Effector memory CD8-positive, alpha-beta T cell (primary cell): ENCODE measurements at regions not wholly inside any gene's neighbourhood (a gene's known extent, or its start where the extent isn't known, plus 50 kb on each side); places are given as distances from the start of the nearest gene placed in this dataset.

Experiments used
- ATAC-seq: fragments of 150-1000 bp; cut with Tn5 transposase; replicated peaks from 2 replicates; pipeline ENCODE4 v1.10.0; 2021; ENCODE audit warnings: mild to moderate bottlenecking, moderate library complexity
- DNase-seq, 3 experiments: peaks; one replicate each; pipeline ENCODE4 v3.0.0; 2021
- H3K27ac Mint-ChIP-seq, 2 donors: one replicate each; pipeline ENCODE4 v1.8.0; 2022; ENCODE audit warnings: mild to moderate bottlenecking in 2 of 2, mixed read lengths in 2 of 2, moderate library complexity in 2 of 2
- H3K27me3 Mint-ChIP-seq, 2 donors: one replicate each; pipeline ENCODE4 v1.8.0; 2022; ENCODE audit warnings: mixed read lengths in 2 of 2
- H3K36me3 Mint-ChIP-seq: one replicate; pipeline ENCODE4 v1.8.0; 2022; ENCODE audit warnings: mild to moderate bottlenecking, moderate library complexity, mixed read lengths; ENCODE audit not compliant: insufficient read depth
- H3K4me1 Mint-ChIP-seq, 2 donors: one replicate each; pipeline ENCODE4 v1.8.0; 2022; ENCODE audit warnings: low read depth in 2 of 2, mixed read lengths in 2 of 2
- H3K4me3 Mint-ChIP-seq, 2 donors: one replicate each; pipeline ENCODE4 v1.8.0; 2022; ENCODE audit warnings: mild to moderate bottlenecking in 2 of 2, mixed read lengths in 2 of 2, moderate library complexity in 2 of 2
- H3K9me3 Mint-ChIP-seq, 2 donors: one replicate each; pipeline ENCODE4 v1.8.0; 2022; ENCODE audit warnings: mixed read lengths in 2 of 2

GRCh38 chr10:29176845-29177832 lies 111.7 kb upstream of the LYZL1 start:
- no peak overlapping the region for H3K27ac Mint-ChIP-seq
- H3K9me3 Mint-ChIP-seq, result peaks cover 0 to 1% of the 10 kb centered on the region in 2 donors
- no peak for ATAC-seq
- H3K4me1 Mint-ChIP-seq, result no peaks in the 10 kb centered on the region
- no peaks in the 10 kb centered on the region for H3K36me3 Mint-ChIP-seq
- no peak overlapping the region for H3K4me3 Mint-ChIP-seq
- no peak for DNase-seq
- peaks cover 13 to 47% of the 10 kb centered on the region in 2 donors for H3K27me3 Mint-ChIP-seq

- Mint-ChIP-seq H3K4me1 (no peaks in the 10 kb centered on the region), H3K9me3 (no peaks in the 10 kb centered on the region), H3K4me3 (no peak overlapping the region), H3K36me3 (no peaks in the 10 kb centered on the region), H3K27ac (no peak overlapping the region), H3K27me3 (peaks cover 15 to 54% of the 10 kb centered on the region in 2 donors)
- DNase-seq (no peak), ATAC-seq (no peak)
These were observed 106.9 kb upstream of the LYZL1 start for GRCh38 chr10:29181936-29182335.

- peaks cover 12 to 46% of the 10 kb centered on the region in 2 donors for H3K27me3 Mint-ChIP-seq
- no peak overlapping the region for H3K27ac Mint-ChIP-seq
- no peaks in the 10 kb centered on the region for H3K4me1 Mint-ChIP-seq
- H3K4me3 Mint-ChIP-seq, result no peak overlapping the region
- ATAC-seq (no peak), DNase-seq (no peak)
- H3K36me3 Mint-ChIP-seq, result no peaks in the 10 kb centered on the region
- no peaks in the 10 kb centered on the region for H3K9me3 Mint-ChIP-seq
These were observed 105.4 kb upstream of the LYZL1 start for GRCh38 chr10:29183301-29183945.

GRCh38 chr10:29184205-29185000 lies 104.5 kb upstream of the LYZL1 start:
- Mint-ChIP-seq H3K27me3 (peaks cover 10 to 40% of the 10 kb centered on the region in 2 donors), H3K36me3 (no peaks in the 10 kb centered on the region), H3K9me3 (no peaks in the 10 kb centered on the region), H3K27ac (no peak overlapping the region), H3K4me3 (no peak overlapping the region), H3K4me1 (no peaks in the 10 kb centered on the region)
- DNase-seq, result no peak
- no peak for ATAC-seq

- H3K27ac Mint-ChIP-seq, result no peak overlapping the region
- H3K27me3 Mint-ChIP-seq, result peaks cover 10 to 42% of the 10 kb centered on the region in 2 donors
- H3K4me3 Mint-ChIP-seq, result no peak overlapping the region
- DNase-seq (no peak), ATAC-seq (no peak)
- no peaks in the 10 kb centered on the region for H3K36me3 Mint-ChIP-seq
- H3K4me1 Mint-ChIP-seq, result no peaks in the 10 kb centered on the region
- no peaks in the 10 kb centered on the region for H3K9me3 Mint-ChIP-seq
These were observed 103.8 kb upstream of the LYZL1 start for GRCh38 chr10:29185050-29185449.

- DNase-seq (no peak), ATAC-seq (no peak)
- H3K27ac Mint-ChIP-seq, result no peak overlapping the region
- H3K4me1 Mint-ChIP-seq, result no peaks in the 10 kb centered on the region
- no peak overlapping the region for H3K4me3 Mint-ChIP-seq
- no peaks in the 10 kb centered on the region for H3K36me3 Mint-ChIP-seq
- H3K9me3 Mint-ChIP-seq, result no peaks in the 10 kb centered on the region
- H3K27me3 Mint-ChIP-seq, result peaks cover 10 to 47% of the 10 kb centered on the region in 2 donors
These were observed 102.6 kb upstream of the LYZL1 start for GRCh38 chr10:29186221-29186620.

- H3K9me3 Mint-ChIP-seq, result no peaks in the 10 kb centered on the region
- no peak overlapping the region for H3K4me3 Mint-ChIP-seq
- H3K27ac Mint-ChIP-seq, result no peak overlapping the region
- DNase-seq, result no peak
- H3K27me3 Mint-ChIP-seq, result peaks cover 0 to 42% of the 10 kb centered on the region in 2 donors
- no peaks in the 10 kb centered on the region for H3K36me3 Mint-ChIP-seq
- no peak for ATAC-seq
- no peaks in the 10 kb centered on the region for H3K4me1 Mint-ChIP-seq
These were observed 99.6 kb upstream of the LYZL1 start for GRCh38 chr10:29189256-29189655.

GRCh38 chr10:29191674-29192073 lies 97.2 kb upstream of the LYZL1 start:
- Mint-ChIP-seq H3K27me3 (peaks cover 0 to 49% of the 10 kb centered on the region in 2 donors), H3K27ac (no peak overlapping the region), H3K4me1 (no peaks in the 10 kb centered on the region), H3K4me3 (no peak overlapping the region), H3K36me3 (no peaks in the 10 kb centered on the region), H3K9me3 (peaks cover 0 to 6% of the 10 kb centered on the region in 2 donors)
- no peak for DNase-seq
- no peak for ATAC-seq

GRCh38 chr10:29199339-29199738 lies 89.5 kb upstream of the LYZL1 start:
- H3K4me1 Mint-ChIP-seq, result no peaks in the 10 kb centered on the region
- H3K27me3 Mint-ChIP-seq, result peaks cover 13 to 46% of the 10 kb centered on the region in 2 donors
- no peak overlapping the region for H3K27ac Mint-ChIP-seq
- H3K36me3 Mint-ChIP-seq, result no peaks in the 10 kb centered on the region
- no peak for ATAC-seq
- H3K4me3 Mint-ChIP-seq, result no peak overlapping the region
- peaks cover 0 to 6% of the 10 kb centered on the region in 2 donors for H3K9me3 Mint-ChIP-seq
- no peak for DNase-seq

GRCh38 chr10:29199941-29200679 lies 88.8 kb upstream of the LYZL1 start:
- Mint-ChIP-seq H3K27ac (no peak overlapping the region), H3K36me3 (no peaks in the 10 kb centered on the region), H3K9me3 (peaks cover 0 to 2% of the 10 kb centered on the region in 2 donors), H3K4me1 (no peaks in the 10 kb centered on the region), H3K4me3 (no peak overlapping the region), H3K27me3 (peaks cover 13 to 46% of the 10 kb centered on the region in 2 donors)
- no peak for ATAC-seq
- DNase-seq, result no peak

GRCh38 chr10:29202386-29202940 lies 86.4 kb upstream of the LYZL1 start:
- Mint-ChIP-seq H3K9me3 (peaks cover 0 to 2% of the 10 kb centered on the region in 2 donors), H3K4me3 (no peak overlapping the region), H3K36me3 (no peaks in the 10 kb centered on the region), H3K27me3 (peaks cover 22 to 44% of the 10 kb centered on the region in 2 donors), H3K4me1 (no peaks in the 10 kb centered on the region), H3K27ac (no peak overlapping the region)
- DNase-seq (no peak), ATAC-seq (no peak)

GRCh38 chr10:29203432-29203831 lies 85.4 kb upstream of the LYZL1 start:
- H3K27me3 Mint-ChIP-seq, result peaks cover 22 to 44% of the 10 kb centered on the region in 2 donors
- DNase-seq, result no peak
- ATAC-seq, result no peak
- peaks cover 0 to 2% of the 10 kb centered on the region in 2 donors for H3K9me3 Mint-ChIP-seq
- H3K4me1 Mint-ChIP-seq, result no peaks in the 10 kb centered on the region
- H3K36me3 Mint-ChIP-seq, result no peaks in the 10 kb centered on the region
- H3K4me3 Mint-ChIP-seq, result no peak overlapping the region
- no peak overlapping the region for H3K27ac Mint-ChIP-seq
